ENCODE measurements at regions not wholly inside any gene's neighbourhood (a gene's known extent, or its start where the extent isn't known, plus 50 kb on each side); places are given as distances from the start of the nearest gene placed in this dataset.

- TF ChIP-seq CTCF (IDR thresholded peaks at IDR 0.05 in 4 of 5, conservative IDR thresholded peaks at IDR 0.05 in 1 of 5) (no peak), POLR2A (IDR thresholded peaks at IDR 0.05) (no peak)
Measured at GRCh38 chr15:96553451-96553850, 223.0 kb downstream of the NR2F2 start.

Measured in gastrocnemius medialis (tissue), 4 donors.